ENCODE measurements at regions not wholly inside any gene's neighbourhood (a gene's known extent, or its start where the extent isn't known, plus 50 kb on each side); places are given as distances from the start of the nearest gene placed in this dataset.

- no peak for TF ChIP-seq EZH2 (IDR thresholded peaks at IDR 0.05; ENCODE audit: borderline replicate concordance, low read length)
- TF ChIP-seq CTCF (IDR thresholded peaks at IDR 0.05; ENCODE audit: low read length) = no peak
- no peaks in the 10 kb centered on the region for H3K4me1 ChIP-seq (ENCODE audit: insufficient read depth, low read length, severe bottlenecking)
- H3K79me2 ChIP-seq (ENCODE audit: insufficient read depth, low read length) = no peaks in the 10 kb centered on the region
These were observed 99.0 kb downstream of the ZBTB18 start for GRCh38 chr1:244150071-244150470.

GRCh38 chr1:244150665-244151064, 99.6 kb downstream of the ZBTB18 start:
- Histone ChIP-seq H3K9me2 (ENCODE audit: low read depth, low read length) (no peaks in the 10 kb centered on the region), H4K20me1 (ENCODE audit: insufficient read depth, low read length) (no peaks in the 10 kb centered on the region), H3K4me2 (ENCODE audit: low read length) (no peak overlapping the region), H3K36me3 (ENCODE audit: insufficient read depth, low read length) (no peaks in the 10 kb centered on the region), H3K79me2 (ENCODE audit: insufficient read depth, low read length) (no peaks in the 10 kb centered on the region), H2AFZ (ENCODE audit: low read length) (no peak overlapping the region), H3F3A (ENCODE audit: insufficient read depth, low read length) (no peaks in the 10 kb centered on the region), H3K27me3 (ENCODE audit: insufficient read depth, low read length) (no peaks in the 10 kb centered on the region), H3K27ac (ENCODE audit: low read depth, low read length, poor library complexity, severe bottlenecking) (no peak overlapping the region), H3K4me3 (ENCODE audit: low read depth, low read length, poor library complexity, severe bottlenecking) (no peak overlapping the region), H3K9ac (ENCODE audit: low read length) (no peak overlapping the region), H3K9me3 (ENCODE audit: low read length) (no peaks in the 10 kb centered on the region), H3K4me1 (ENCODE audit: insufficient read depth, low read length, severe bottlenecking) (no peaks in the 10 kb centered on the region)
- TF ChIP-seq CTCF (IDR thresholded peaks at IDR 0.05; ENCODE audit: low read length) (no peak), EZH2 (IDR thresholded peaks at IDR 0.05; ENCODE audit: borderline replicate concordance, low read length) (no peak)

More at GRCh38 chr1:244150071-244150470, 99.0 kb downstream of the ZBTB18 start:
- Histone ChIP-seq H3K27ac (ENCODE audit: low read depth, low read length, poor library complexity, severe bottlenecking) (no peak overlapping the region), H2AFZ (ENCODE audit: low read length) (no peak overlapping the region), H3K9me2 (ENCODE audit: low read depth, low read length) (no peaks in the 10 kb centered on the region), H3K4me2 (ENCODE audit: low read length) (no peak overlapping the region), H3F3A (ENCODE audit: insufficient read depth, low read length) (no peaks in the 10 kb centered on the region), H3K9ac (ENCODE audit: low read length) (no peak overlapping the region), H3K9me3 (ENCODE audit: low read length) (no peaks in the 10 kb centered on the region), H4K20me1 (ENCODE audit: insufficient read depth, low read length) (no peaks in the 10 kb centered on the region), H3K4me3 (ENCODE audit: low read depth, low read length, poor library complexity, severe bottlenecking) (no peak overlapping the region), H3K27me3 (ENCODE audit: insufficient read depth, low read length) (no peaks in the 10 kb centered on the region), H3K36me3 (ENCODE audit: insufficient read depth, low read length) (no peaks in the 10 kb centered on the region)

GRCh38 chr1:244151537-244151936, 100.5 kb downstream of the ZBTB18 start:
- TF ChIP-seq EZH2 (IDR thresholded peaks at IDR 0.05; ENCODE audit: borderline replicate concordance, low read length) (no peak), CTCF (IDR thresholded peaks at IDR 0.05; ENCODE audit: low read length) (no peak)
- no peaks in the 10 kb centered on the region for H3K36me3 ChIP-seq (ENCODE audit: insufficient read depth, low read length)
- no peak overlapping the region for H3K4me3 ChIP-seq (ENCODE audit: low read depth, low read length, poor library complexity, severe bottlenecking)
- no peak overlapping the region for H3K27ac ChIP-seq (ENCODE audit: low read depth, low read length, poor library complexity, severe bottlenecking)
- H3K79me2 ChIP-seq (ENCODE audit: insufficient read depth, low read length) = no peaks in the 10 kb centered on the region
- H3F3A ChIP-seq (ENCODE audit: insufficient read depth, low read length) = no peaks in the 10 kb centered on the region
- no peaks in the 10 kb centered on the region for H3K9me3 ChIP-seq (ENCODE audit: low read length)
- H4K20me1 ChIP-seq (ENCODE audit: insufficient read depth, low read length) = no peaks in the 10 kb centered on the region
- H2AFZ ChIP-seq (ENCODE audit: low read length) = no peak overlapping the region
- no peaks in the 10 kb centered on the region for H3K27me3 ChIP-seq (ENCODE audit: insufficient read depth, low read length)
- H3K4me1 ChIP-seq (ENCODE audit: insufficient read depth, low read length, severe bottlenecking) = no peaks in the 10 kb centered on the region
- H3K9me2 ChIP-seq (ENCODE audit: low read depth, low read length) = no peaks in the 10 kb centered on the region
- no peak overlapping the region for H3K4me2 ChIP-seq (ENCODE audit: low read length)
- H3K9ac ChIP-seq (ENCODE audit: low read length) = no peak overlapping the region
